OCI-LY7 (cell line): ENCODE measurements at regions not wholly inside any gene's neighbourhood (a gene's known extent, or its start where the extent isn't known, plus 50 kb on each side); places are given as distances from the start of the nearest gene placed in this dataset.

Source experiments
- CTCF ChIP-seq: fragments of 200-600 bp; sonication (generic); conservative IDR thresholded peaks from 2 replicates; pipeline ENCODE4 v1.5.1; 2014; ENCODE audit warnings: mild to moderate bottlenecking, antibody characterized with exemption, low read length, moderate library complexity, mixed read lengths
- EZH2phosphoT487 ChIP-seq: fragments of 200-600 bp; sonication (generic); IDR thresholded peaks from 2 replicates; pipeline ENCODE4 v1.6.1; 2018; ENCODE audit warnings: low read depth, borderline replicate concordance, mild to moderate bottlenecking, mixed run types, antibody characterized with exemption, low read length, moderate library complexity, mixed read lengths

- TF ChIP-seq CTCF (no peak), EZH2phosphoT487 (no peak)
These were observed 539.2 kb downstream of the MIAT start for GRCh38 chr22:27196606-27197005.
